Lower leg skin (tissue), 4 donors: ENCODE measurements at regions not wholly inside any gene's neighbourhood (a gene's known extent, or its start where the extent isn't known, plus 50 kb on each side); places are given as distances from the start of the nearest gene placed in this dataset.

Experiments used
- DNase-seq, 2 donors: peaks; one replicate each; pipeline ENCODE4 v3.0.0-alpha.2; 2019; ENCODE audit warnings: low spot score in 2 of 2
- H3K4me3 ChIP-seq: fragments of 200-600 bp; sonication (generic); 2 replicates; pipeline ENCODE4 v1.5.1; 2017; ENCODE audit warnings: mild to moderate bottlenecking, low read depth; ENCODE audit not compliant: poor library complexity, severe bottlenecking
- CTCF ChIP-seq, 3 donors: fragments of 450-650 bp; IDR thresholded peaks; one replicate each; pipeline ENCODE4 v1.5.1; 2016; ENCODE audit warnings: antibody characterized with exemption in 3 of 3, mild to moderate bottlenecking in 3 of 3, moderate library complexity in 2 of 3
- POLR2A ChIP-seq, 2 donors: fragments of 450-650 bp; IDR thresholded peaks; one replicate each; pipeline ENCODE4 v1.6.1; 2016 to 2017; ENCODE audit warnings: antibody characterized with exemption in 2 of 2, mild to moderate bottlenecking in 1 of 2, moderate library complexity in 1 of 2
- WGBS, 2 donors: methylation state at CpG; one replicate each; pipeline ENCODE4 v1.1.5; 2018; 5-methylcytosine and 5-hydroxymethylcytosine counted together
- intact Hi-C: fragments of 100-400 bp; cut with DNase I; formaldehyde crosslinking; loops from one replicate; pipeline ENCODE4 v1.15.0; 2023; ENCODE audit warnings: low total_unique reads

DNA sequence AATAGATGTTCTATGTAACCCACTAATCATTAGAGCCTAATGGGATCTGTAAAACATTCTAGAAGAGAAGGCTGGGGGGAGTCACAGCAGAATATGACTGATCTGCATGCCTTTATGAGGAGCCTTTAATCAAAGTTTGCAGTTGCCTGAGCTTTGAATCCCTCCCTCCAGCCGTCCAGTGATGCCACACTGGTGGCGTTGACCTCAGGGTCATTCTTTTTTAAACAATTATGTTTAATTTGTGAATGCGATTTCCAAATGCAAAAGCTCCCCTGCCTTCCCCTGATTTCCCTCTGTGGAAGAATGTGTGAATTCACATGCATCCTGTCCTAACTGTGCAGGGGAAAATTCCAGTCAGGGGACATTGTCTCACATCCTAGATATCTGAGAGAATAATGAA, 199.7 kb upstream of the GPR101 start:
- no peak overlapping the region for H3K4me3 ChIP-seq
- 62 to 74% methylated on average over 3 of the region's 3 CpGs for WGBS, 2 donors
- intact Hi-C loops, result no loop called here
- TF ChIP-seq POLR2A (IDR thresholded peaks at IDR 0.05), result no peak
- no peak for TF ChIP-seq CTCF (IDR thresholded peaks at IDR 0.05)
- no peak for DNase-seq

GRCh38 chrX:137227151-137227550, 193.4 kb upstream of the GPR101 start:
- 54 to 62% methylated on average over 2 of the region's 2 CpGs for WGBS, 2 donors
- no peak overlapping the region for H3K4me3 ChIP-seq
- peak in 1 of 2 donors; percentile 12 for DNase-seq
- intact Hi-C loops, result loop anchor here (5.0 kb wide), 1 partner anchor 380 kb away; no protein-coding TSS in a partner anchor
- TF ChIP-seq POLR2A (IDR thresholded peaks at IDR 0.05) (no peak), CTCF (IDR thresholded peaks at IDR 0.05) (no peak)

GRCh38 chrX:137215467-137215866, 181.7 kb upstream of the GPR101 start:
- no peak for DNase-seq
- intact Hi-C loops, result no loop called here
- WGBS, 2 donors, result 59 to 84% methylated on average over 1 of the region's 1 CpG

GRCh38 chrX:137212078-137212632, 178.4 kb upstream of the GPR101 start:
- intact Hi-C loops, result no loop called here
- TF ChIP-seq POLR2A (IDR thresholded peaks at IDR 0.05) (no peak), CTCF (IDR thresholded peaks at IDR 0.05) (no peak)
- 38 to 51% methylated on average over 4 of the region's 4 CpGs for WGBS, 2 donors

More at GRCh38 chrX:137215467-137215866, 181.7 kb upstream of the GPR101 start:
- H3K4me3 ChIP-seq, result no peak overlapping the region
- TF ChIP-seq CTCF (IDR thresholded peaks at IDR 0.05), result no peak
- TF ChIP-seq POLR2A (IDR thresholded peaks at IDR 0.05), result no peak

DNA sequence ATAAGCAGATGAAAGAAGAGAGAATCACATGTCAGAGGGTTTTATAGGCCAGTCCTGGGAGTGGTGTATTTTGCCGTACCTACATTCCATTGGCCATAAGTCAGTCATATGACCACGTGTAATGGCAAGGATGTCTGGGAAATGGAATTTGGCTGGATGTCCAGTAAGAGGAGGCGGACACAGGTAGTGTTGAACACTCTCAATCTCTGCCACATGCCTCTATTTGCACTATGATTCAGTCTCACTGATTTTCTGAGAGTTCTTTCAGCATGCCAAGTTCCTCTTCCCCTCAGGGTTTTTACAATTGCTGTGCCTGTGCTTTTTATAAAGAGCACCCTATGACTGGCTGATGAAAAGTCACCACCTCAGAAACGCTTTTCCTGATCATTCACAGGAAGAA, 164.2 kb upstream of the GPR101 start:
- WGBS, 2 donors, result 37 to 57% methylated on average over 4 of the region's 4 CpGs
- intact Hi-C loops, result loop anchor here (10.0 kb wide), 1 partner anchor 953 kb away; no protein-coding TSS in a partner anchor
- H3K4me3 ChIP-seq, result no peak overlapping the region
- DNase-seq, result no peak
- no peak for TF ChIP-seq POLR2A (IDR thresholded peaks at IDR 0.05)
- no peak for TF ChIP-seq CTCF (IDR thresholded peaks at IDR 0.05)

More at GRCh38 chrX:137212078-137212632, 178.4 kb upstream of the GPR101 start:
- no peak for DNase-seq
- no peak overlapping the region for H3K4me3 ChIP-seq

DNA sequence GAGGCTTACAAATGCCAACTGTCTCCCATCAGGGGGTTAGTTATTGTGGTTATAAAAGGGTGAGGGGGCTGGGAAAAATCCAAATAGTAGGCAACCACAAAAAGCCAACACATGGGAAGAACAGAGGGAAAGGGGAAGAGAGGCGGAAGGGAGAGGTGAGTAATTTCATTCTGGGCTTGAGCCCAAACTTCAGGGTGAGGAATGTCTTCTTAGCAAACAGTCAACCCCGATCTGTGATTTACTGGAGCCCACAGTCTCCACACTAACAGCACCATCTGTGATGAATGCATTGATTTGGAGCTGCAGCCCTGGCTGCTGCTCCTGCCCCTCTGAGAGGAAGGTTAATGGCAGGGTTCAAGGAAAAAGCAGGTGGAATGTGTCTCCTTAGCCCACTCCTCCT, 162.2 kb upstream of the GPR101 start:
- intact Hi-C loops, result loop anchor here (10.0 kb wide), 1 partner anchor 951 kb away; no protein-coding TSS in a partner anchor
- WGBS, 2 donors, result 24 to 34% methylated on average over 2 of the region's 2 CpGs
- TF ChIP-seq CTCF (IDR thresholded peaks at IDR 0.05), result no peak
- TF ChIP-seq POLR2A (IDR thresholded peaks at IDR 0.05), result no peak
- no peak overlapping the region for H3K4me3 ChIP-seq
- no peak for DNase-seq
